Kidney glomerular epithelial cell (primary cell): ENCODE measurements at regions not wholly inside any gene's neighbourhood (a gene's known extent, or its start where the extent isn't known, plus 50 kb on each side); places are given as distances from the start of the nearest gene placed in this dataset.
"Not testable (repeated sequence)": the region's sequence is repeated elsewhere in the genome, so short reads cannot be mapped to it uniquely, and the experiment has no call there.

Experiments
- DNase-seq: peaks from one replicate; lab custom pipeline; 2025; lab: John Stamatoyannopoulos, UW

DNA sequence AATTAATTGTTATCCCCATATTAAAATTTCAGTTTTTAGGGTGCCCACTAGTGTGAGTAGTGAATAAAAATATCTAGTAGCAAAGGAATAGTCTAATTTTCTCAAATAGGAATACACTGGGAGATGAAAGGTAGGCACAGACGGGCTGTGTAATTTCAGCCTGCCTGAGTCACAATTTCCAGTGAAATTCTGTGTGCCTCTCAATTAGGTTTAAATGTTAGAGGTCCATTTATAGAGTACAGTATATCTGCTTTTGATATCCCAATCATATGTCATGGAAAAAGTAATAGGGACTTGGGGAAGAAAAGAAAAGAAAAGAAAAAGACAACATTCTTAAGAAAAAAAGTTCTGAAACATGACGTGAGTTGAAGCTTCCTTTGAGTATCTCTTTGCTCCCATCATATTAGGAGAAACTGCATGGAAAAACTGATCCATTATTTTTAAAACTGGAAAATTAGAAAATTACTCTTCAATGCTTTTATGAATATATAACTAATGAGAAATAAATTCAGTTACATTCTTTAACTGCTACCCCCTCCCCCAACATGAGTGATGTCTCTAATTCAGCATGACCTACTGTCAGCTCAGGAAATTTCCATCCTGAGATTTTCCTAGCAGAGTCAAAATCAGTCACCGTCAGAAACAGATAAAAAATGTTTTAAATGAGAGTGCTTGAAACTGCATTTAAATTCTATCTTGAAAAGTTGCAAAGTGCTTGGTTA lies 473.8 kb upstream of the HSF2 start:
- DNase-seq, result no peak

DNA sequence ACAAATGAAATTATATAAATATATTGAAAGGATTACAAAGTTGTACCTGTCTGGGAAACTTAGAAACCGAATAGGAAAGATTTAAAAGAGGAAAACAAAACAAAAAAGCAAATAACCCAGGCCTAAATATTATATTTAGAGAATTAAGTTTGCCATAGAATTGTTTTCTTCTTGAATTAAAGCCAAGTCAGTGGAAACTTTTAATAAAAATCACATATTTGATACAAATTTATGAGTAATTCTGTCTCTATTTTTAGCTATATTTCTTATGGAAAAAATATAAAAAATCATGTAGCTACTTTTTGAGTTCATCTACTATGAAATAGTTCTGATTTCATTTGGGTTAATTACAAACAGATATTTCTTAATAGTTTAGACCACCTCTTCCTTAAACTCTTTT lies 470.2 kb upstream of the HSF2 start:
- no peak for DNase-seq

DNA sequence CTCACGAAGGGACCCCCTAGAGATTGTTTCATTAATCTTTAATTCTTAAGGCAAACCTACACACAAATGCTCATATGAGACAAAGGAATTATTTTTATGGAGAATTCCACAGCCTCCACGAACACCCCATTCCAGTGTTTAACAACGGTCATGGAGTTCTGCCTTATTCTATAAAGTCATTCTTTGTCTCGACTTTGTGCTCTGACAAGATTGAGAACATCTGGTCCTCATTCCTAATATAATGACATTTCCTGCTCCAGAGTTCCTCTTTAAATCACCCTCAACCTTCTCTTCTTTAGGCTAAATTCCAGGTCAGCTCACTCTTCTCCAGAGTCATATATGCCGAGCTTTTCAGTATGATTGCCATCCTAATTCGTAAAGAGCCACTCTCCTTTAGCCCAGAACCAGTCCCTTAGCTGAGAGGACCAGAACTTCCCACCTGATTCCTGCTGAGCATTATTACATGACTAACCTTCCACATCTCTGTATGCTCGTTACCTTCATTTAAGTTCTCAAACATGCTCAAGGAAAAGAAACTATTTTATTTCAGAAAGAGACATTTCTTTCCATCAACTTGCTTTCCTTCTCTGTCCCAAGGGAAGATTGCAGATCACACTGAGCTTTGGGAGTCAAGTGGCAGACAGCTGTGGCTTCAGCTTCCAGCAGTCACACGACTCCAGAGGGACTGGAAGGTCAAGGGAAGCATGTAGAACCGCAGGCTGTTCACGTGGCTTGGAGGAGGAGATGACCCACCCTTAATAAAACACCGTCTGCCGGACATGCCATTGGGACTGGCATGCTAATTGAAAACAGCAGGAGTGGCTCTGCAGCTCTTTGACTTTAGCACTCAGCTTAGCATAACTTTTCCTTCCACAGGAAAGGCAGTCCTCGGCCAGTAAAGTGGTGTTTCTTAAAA lies 467.1 kb upstream of the HSF2 start:
- no peak for DNase-seq

GRCh38 chr6:121934451-121934850 lies 465.0 kb upstream of the HSF2 start:
- no peak for DNase-seq

GRCh38 chr6:121940728-121941127 lies 458.7 kb upstream of the HSF2 start:
- DNase-seq, result no peak

- no peak for DNase-seq
These were observed 455.1 kb upstream of the HSF2 start for GRCh38 chr6:121944354-121944753.

- no peak for DNase-seq
These were observed 448.3 kb upstream of the HSF2 start for GRCh38 chr6:121951123-121951522.

DNA sequence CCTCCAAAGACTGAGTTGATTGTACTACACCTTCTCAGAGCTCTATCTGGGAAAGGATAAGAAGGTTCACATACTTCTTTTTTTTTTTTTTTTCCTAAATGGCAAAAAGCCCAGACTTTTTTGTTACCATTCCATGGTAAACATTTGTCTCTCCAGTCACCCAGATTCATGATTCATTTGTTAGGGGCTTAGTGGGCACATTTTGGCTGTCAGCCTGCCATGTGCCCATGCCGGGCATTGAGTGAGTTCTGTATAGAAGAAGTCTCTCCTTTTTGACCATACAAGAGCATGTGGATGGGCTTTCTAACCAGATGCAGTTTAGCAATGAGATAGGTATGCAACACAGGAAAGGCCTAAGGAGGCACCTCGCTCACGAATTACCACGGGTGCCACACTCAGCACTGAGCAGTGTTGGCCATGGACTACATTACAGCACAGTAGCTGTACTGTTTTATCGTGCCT lies 447.5 kb upstream of the HSF2 start:
- no peak for DNase-seq

GRCh38 chr6:121955401-121955800 lies 444.1 kb upstream of the HSF2 start:
- not testable (repeated sequence) for DNase-seq

DNA sequence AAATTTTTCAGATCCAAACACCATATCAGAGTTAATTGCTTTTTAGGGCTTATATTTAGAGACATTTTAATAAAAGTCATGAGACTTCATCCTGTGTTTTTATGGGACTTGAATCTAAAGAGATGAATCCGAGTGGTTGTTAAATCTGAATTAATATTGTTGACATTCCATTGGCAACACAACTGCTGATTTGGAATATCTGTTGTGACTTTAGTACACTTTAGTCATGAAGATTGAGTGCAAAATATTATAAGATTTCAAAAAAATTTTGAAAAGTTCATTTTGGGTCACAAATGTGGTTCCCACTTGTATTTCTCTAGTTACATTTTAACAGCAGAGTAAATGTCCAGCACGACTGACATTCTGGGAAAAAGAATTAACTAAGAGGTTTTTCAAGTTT lies 442.7 kb upstream of the HSF2 start:
- DNase-seq, result no peak

- DNase-seq, result no peak
These were observed 440.0 kb upstream of the HSF2 start for GRCh38 chr6:121959501-121959900.

GRCh38 chr6:121961619-121962125 lies 437.8 kb upstream of the HSF2 start:
- no peak for DNase-seq

DNA sequence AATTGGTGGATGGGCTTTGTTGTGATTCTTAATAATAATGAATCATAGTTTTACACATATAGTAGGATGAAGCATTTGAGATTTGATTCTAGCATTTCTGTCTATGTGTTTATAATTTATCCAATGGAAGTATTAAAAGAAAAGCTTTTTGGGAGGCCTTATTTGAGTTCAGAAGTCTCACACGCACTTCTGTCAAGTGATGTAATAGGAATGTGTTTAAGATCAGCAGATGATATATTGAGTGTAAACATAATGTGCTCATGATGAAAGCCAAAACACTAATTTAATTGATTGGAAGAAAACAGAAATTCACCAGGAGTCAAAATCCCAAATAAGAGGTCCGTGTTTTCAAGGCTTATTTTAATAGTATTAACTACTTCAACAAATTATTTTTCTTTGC lies 435.6 kb upstream of the HSF2 start:
- no peak for DNase-seq

GRCh38 chr6:121965739-121966138 lies 433.7 kb upstream of the HSF2 start:
- no peak for DNase-seq

GRCh38 chr6:121967631-121968030 lies 431.8 kb upstream of the HSF2 start:
- DNase-seq, result no peak

- DNase-seq, result no peak
These were observed 427.5 kb upstream of the HSF2 start for GRCh38 chr6:121971931-121972335.

GRCh38 chr6:121984956-121985355 lies 414.5 kb upstream of the HSF2 start:
- no peak for DNase-seq

- DNase-seq, result no peak
These were observed 406.1 kb upstream of the HSF2 start for GRCh38 chr6:121993362-121993761.

- no peak for DNase-seq
These were observed 404.5 kb upstream of the HSF2 start for GRCh38 chr6:121994919-121995318.

DNA sequence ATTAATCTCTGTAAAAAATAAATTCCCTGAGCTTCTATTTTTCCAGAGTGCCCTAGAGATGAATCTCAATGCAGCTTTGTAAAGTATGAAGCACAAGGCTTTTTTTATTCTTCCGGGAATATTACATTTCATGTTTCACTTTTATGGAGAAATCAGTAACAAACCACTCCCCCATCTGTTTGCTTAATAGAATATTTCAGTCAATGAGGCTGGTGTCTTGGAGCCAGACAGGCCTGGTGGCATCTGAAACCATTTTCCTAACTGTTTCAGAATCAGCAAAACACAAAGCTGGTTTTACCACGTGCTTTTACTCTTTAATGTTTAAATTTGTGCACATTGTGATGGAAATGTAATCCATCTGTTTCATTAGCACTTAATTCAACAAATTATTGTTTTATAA lies 400.8 kb upstream of the HSF2 start:
- no peak for DNase-seq

GRCh38 chr6:121999456-122000065 lies 399.9 kb upstream of the HSF2 start:
- no peak for DNase-seq

GRCh38 chr6:122005661-122006060 lies 393.8 kb upstream of the HSF2 start:
- DNase-seq, result no peak

DNA sequence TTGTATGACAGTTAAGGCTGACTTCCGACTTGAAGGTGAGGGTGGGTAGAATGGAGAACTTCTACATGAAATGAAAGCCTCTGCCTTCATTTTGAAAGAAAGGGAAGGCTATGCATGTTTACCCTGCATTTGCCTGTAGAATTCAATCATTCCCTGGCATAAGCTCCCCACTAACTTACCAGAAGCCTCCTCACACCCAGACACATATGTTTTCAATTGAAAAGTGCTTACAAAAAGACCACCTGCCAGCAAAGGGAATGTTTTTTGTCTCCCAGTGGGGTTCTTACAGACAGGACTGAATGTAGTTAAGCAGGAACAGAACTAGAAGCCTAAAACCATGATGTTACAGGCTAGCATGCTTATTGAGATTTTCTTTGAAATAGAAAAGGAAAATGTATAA lies 392.1 kb upstream of the HSF2 start:
- no peak for DNase-seq
